ENCODE measurements at regions not wholly inside any gene's neighbourhood (a gene's known extent, or its start where the extent isn't known, plus 50 kb on each side); places are given as distances from the start of the nearest gene placed in this dataset.

- in situ Hi-C loops (cut with MboI) = no loop called here
- FAIRE-seq (no peak), DNase-seq (ENCODE audit: low read depth, low spot score) (no peak), ATAC-seq (peak; percentile 26; the same call in 2 of the 3 replicates)
- TF ChIP-seq RAD21 (IDR thresholded peaks at IDR 0.05; ENCODE audit: insufficient read depth, low read depth, low read length) = no peak
- TF ChIP-seq SPI1 (IDR thresholded peaks at IDR 0.05; ENCODE audit: borderline replicate concordance, insufficient read depth, low read depth, low read length) = peak; percentile 34; the same call in 1 of the 2 replicates
- RAD21 ChIA-PET (ENCODE audit: unreplicated experiment) = interaction anchor here (1.2 kb wide), 1 partner anchor 12 kb away, joined by 3 read pairs; no protein-coding TSS in a partner anchor
- BruUV-seq (replicated peaks) = no TSS peak
- no peak overlapping the region for H3K9ac ChIP-seq (ENCODE audit: control insufficient read depth, insufficient read depth, low read length)
- H3K9me3 ChIP-seq (replicated peaks; ENCODE audit: control insufficient read depth, insufficient read depth, low read length) = no peaks in the 10 kb centered on the region
- no peak overlapping the region for H2AFZ ChIP-seq (ENCODE audit: control insufficient read depth, low read depth, low read length)
- no peaks in the 10 kb centered on the region for H3K27me3 ChIP-seq (replicated peaks in 1 of 2; ENCODE audit: control insufficient read depth in 2 of 2, insufficient read depth in 2 of 2, low read length in 1 of 2)
- POLR2A ChIA-PET = interaction anchor here (0.6 kb wide), 1 partner anchor 35 kb away, joined by 3 read pairs; no protein-coding TSS in a partner anchor
- no peaks in the 10 kb centered on the region for H3K36me3 ChIP-seq (ENCODE audit: control insufficient read depth in 2 of 2, insufficient read depth in 2 of 2, low read length in 1 of 2)
- H3K4me3 ChIP-seq = no peak overlapping the region
- no peaks in the 10 kb centered on the region for H3K79me2 ChIP-seq (ENCODE audit: control insufficient read depth, insufficient read depth, low read length)
- no peaks in the 10 kb centered on the region for H4K20me1 ChIP-seq (ENCODE audit: control insufficient read depth, insufficient read depth)
- no peak overlapping the region for H3K27ac ChIP-seq (ENCODE audit: control insufficient read depth, insufficient read depth)
- CTCF ChIA-PET = no interaction called here
- intact Hi-C loops (cut with micrococcal nuclease; ENCODE audit: unreplicated experiment) = no loop called here
- no peaks in the 10 kb centered on the region for H3K4me1 ChIP-seq (ENCODE audit: control insufficient read depth, insufficient read depth, low read length)
- SMC1A ChIA-PET (ENCODE audit: uncharacterized antibody, unreplicated experiment) = interaction anchor here (0.9 to 1.3 kb wide), 4 partner anchors 9 to 20 kb away, joined by 3 to 4 read pairs (median 4); no protein-coding TSS in a partner anchor
- no peak overlapping the region for H3K4me2 ChIP-seq (ENCODE audit: control insufficient read depth, insufficient read depth)
Observed at GRCh38 chr2:207319316-207319715, 153.6 kb upstream of the KLF7 start.

DNA sequence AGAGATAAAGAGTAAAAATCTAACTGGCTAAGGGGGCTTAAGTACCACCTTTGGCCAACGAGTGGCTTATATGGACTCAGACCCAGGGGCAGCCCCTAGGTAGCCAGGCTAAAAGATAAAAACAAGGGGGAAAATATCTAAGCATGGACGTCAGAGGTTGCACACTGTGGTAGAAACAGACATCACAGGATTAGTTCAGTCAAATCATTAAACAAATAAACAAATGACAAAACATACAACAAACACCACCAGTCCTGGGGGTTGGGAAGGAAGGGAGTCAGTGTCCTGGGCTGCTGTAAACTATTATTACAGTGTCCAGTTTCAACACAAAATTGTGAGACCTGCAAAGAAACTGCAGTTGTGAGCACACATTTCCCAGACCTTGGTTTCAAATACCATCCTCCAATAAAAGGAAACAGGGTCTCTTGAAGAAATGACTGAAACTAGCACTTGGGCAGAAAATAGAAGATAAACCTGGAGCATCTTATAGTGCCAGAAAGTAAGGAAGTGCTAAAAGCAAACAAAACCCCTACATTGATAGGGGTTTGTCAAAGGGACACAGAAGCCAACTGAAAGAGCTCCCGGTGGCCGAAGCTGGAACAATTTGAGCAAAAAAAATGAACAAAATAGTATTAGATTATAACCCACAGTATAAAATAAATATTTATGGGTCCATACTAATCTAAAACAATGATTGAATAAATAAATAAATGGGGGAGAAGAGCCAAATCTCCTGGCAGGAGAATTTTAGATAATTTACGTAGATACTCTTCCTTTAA lies 154.8 kb upstream of the KLF7 start:
- CTCF ChIA-PET = no interaction called here

More for the DNA sequence above, 154.8 kb upstream of the KLF7 start:
- H2AFZ ChIP-seq (ENCODE audit: control insufficient read depth, low read depth, low read length) = no peak overlapping the region
- H3K36me3 ChIP-seq (ENCODE audit: control insufficient read depth in 2 of 2, insufficient read depth in 2 of 2, low read length in 1 of 2) = no peaks in the 10 kb centered on the region
- ChIA-PET RAD21 (ENCODE audit: unreplicated experiment) (interaction anchor here (1.2 kb wide), 1 partner anchor 10 kb away, joined by 3 read pairs; no protein-coding TSS in a partner anchor), SMC1A (ENCODE audit: uncharacterized antibody, unreplicated experiment) (interaction anchor here (0.9 to 1.3 kb wide), 4 partner anchors 8 to 21 kb away, joined by 3 to 4 read pairs (median 3); no protein-coding TSS in a partner anchor), POLR2A (no interaction called here)
- H4K20me1 ChIP-seq (ENCODE audit: control insufficient read depth, insufficient read depth) = no peaks in the 10 kb centered on the region
- ATAC-seq = no peak
- H3K9ac ChIP-seq (ENCODE audit: control insufficient read depth, insufficient read depth, low read length) = no peak overlapping the region
- no peaks in the 10 kb centered on the region for H3K79me2 ChIP-seq (ENCODE audit: control insufficient read depth, insufficient read depth, low read length)
- H3K27ac ChIP-seq (ENCODE audit: control insufficient read depth, insufficient read depth) = no peak overlapping the region
- in situ Hi-C loops (cut with MboI) (no loop called here), intact Hi-C loops (cut with micrococcal nuclease; ENCODE audit: unreplicated experiment) (no loop called here)
- no peaks in the 10 kb centered on the region for H3K4me1 ChIP-seq (ENCODE audit: control insufficient read depth, insufficient read depth, low read length)
- H3K27me3 ChIP-seq (replicated peaks in 1 of 2; ENCODE audit: control insufficient read depth in 2 of 2, insufficient read depth in 2 of 2, low read length in 1 of 2) = no peaks in the 10 kb centered on the region
- no peak overlapping the region for H3K4me2 ChIP-seq (ENCODE audit: control insufficient read depth, insufficient read depth)
- no peak for TF ChIP-seq ZNF592 (IDR thresholded peaks at IDR 0.05)
- TF ChIP-seq, protein P1, sequence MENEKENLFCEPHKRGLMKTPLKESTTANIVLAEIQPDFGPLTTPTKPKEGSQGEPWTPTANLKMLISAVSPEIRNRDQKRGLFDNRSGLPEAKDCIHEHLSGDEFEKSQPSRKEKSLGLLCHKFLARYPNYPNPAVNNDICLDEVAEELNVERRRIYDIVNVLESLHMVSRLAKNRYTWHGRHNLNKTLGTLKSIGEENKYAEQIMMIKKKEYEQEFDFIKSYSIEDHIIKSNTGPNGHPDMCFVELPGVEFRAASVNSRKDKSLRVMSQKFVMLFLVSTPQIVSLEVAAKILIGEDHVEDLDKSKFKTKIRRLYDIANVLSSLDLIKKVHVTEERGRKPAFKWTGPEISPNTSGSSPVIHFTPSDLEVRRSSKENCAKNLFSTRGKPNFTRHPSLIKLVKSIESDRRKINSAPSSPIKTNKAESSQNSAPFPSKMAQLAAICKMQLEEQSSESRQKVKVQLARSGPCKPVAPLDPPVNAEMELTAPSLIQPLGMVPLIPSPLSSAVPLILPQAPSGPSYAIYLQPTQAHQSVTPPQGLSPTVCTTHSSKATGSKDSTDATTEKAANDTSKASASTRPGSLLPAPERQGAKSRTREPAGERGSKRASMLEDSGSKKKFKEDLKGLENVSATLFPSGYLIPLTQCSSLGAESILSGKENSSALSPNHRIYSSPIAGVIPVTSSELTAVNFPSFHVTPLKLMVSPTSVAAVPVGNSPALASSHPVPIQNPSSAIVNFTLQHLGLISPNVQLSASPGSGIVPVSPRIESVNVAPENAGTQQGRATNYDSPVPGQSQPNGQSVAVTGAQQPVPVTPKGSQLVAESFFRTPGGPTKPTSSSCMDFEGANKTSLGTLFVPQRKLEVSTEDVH (IDR thresholded peaks at IDR 0.05; ENCODE audit: low read depth, partially characterized antibody) = no peak
- no TSS peak for BruUV-seq (replicated peaks)
- no peak for FAIRE-seq
- no peak for DNase-seq (ENCODE audit: low read depth, low spot score)
- 60% methylated on average over 5 of the region's 5 CpGs for WGBS (ENCODE audit: insufficient coverage, insufficient replicate concordance, low lambda C conversion rate, missing lambda C conversion rate)
- no peaks in the 10 kb centered on the region for H3K9me3 ChIP-seq (replicated peaks; ENCODE audit: control insufficient read depth, insufficient read depth, low read length)
- H3K4me3 ChIP-seq = no peak overlapping the region

All from GM12878 (cell line).